HG03442 (cell line): ENCODE measurements at regions not wholly inside any gene's neighbourhood (a gene's known extent, or its start where the extent isn't known, plus 50 kb on each side); places are given as distances from the start of the nearest gene placed in this dataset.

ENCODE experiments used
- ATAC-seq: cut with Tn5 transposase; IDR thresholded peaks from one replicate; pipeline ENCODE4 v1.9.1; 2021; ENCODE audit warnings: mild to moderate bottlenecking, moderate library complexity; ENCODE audit not compliant: unreplicated experiment

DNA sequence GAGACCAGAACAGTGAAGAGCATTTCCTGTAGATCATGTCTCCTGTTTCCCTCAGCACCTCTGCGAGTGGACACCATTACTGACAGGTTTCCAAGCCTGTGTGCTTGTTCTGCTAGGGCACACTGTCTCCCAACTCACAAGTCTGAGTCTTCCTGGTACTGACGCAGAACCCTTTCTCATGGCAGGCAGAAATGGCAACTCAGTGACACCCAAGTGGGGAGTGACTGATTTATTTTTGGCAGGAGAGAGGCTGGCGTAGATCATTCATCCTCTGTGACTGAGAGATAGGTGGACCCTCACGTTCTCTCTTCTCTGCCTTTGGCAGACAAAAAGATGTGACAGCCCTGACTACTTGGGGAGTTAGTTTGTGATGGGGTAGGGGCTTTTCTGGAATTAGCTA is 183.4 kb downstream of the RFC3 start:
- no peak for ATAC-seq

DNA sequence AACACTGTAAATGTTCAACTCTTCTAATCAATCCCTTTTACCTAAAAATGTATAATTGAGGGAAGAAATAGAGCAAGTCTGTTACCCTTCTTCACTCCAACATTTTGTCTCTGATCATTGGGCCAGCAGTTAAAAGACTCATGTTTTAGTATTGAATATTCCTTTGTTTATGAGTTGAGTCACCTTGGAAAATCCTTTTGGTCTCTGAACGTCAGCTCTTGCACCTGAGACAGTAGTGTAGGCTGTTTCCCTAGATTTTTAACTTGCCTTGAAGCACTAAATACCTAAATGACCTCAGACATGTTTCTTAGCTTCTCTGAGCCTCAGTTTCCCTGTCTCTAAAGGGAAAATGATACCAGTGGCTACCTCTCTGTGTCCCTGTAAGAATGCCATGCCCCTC is 184.2 kb downstream of the RFC3 start:
- ATAC-seq, result no peak

DNA sequence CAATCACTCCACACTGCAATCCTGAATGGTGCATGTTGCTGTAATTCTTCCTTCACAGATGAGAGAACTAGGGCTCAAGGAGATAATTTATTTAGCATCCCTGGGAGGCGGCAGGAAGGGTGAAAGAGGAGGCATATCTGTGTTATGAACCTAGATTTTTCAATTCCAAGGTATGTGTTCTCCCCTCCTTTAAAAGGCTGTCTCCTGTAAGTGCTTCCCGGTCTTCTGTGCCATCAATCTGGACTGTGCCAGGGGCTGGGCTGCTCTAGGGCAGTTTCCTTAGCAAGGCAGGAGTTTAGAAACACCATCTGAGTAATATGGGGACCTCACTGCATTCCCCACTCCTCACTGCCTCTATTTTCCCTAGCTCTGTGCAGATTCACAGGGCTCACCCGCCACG is 185.0 kb downstream of the RFC3 start:
- ATAC-seq, result no peak

DNA sequence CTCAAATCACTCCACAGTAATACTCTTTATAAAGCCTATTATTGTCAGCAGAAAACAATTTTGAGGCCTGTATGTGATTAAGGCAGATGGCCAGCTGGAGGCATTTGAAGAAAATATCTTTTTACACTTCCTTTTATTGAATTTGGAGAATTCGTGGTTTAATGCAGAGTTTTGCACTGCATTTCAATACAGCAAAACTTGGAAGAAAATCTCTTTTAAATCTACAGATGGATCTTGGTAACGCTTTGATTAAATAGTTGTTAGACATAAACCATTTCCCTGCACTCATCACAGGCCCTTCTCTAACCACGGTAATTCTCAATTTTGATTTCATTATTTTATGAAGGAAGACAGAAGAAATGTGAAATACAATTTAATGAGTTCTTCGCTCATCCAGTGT is 185.7 kb downstream of the RFC3 start:
- ATAC-seq, result no peak

DNA sequence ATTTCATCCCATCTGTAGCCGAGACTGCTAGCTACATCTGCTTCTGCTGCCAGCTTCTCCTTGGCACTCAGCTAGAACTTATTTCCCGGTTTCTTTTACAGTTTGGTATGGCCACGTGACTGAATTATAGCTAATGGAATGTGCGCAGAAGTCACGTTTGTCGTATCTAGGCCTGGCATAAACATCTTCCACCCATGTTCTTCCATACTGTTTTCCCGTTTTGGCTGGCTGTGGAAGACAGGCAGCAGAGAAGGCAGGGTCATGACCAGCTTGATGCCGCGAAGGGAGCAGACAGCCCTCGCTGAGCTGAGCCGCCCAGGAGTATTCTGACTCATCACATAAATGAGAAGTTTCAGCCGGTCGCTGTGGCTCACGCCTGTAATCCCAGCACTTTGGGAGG is 186.7 kb downstream of the RFC3 start:
- no peak for ATAC-seq

DNA sequence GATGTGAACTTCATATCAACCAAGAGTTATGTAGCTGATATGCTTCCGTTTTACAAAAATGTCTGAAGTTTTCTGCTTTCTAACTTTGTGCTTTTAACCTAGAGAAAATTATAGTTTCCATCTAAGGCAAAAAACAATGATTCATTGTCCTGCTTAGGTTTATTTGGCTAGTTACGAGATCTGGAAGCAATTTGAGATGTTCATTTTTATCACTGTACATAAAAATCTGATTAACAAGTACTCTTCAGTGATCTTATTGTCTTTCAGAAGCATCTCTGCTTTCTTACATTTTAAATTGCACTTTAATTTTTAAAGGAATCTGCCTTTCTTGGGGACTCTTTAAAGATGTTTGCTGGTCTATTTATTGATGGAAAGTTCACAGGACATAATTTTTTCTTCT is 188.1 kb downstream of the RFC3 start:
- ATAC-seq, result no peak

DNA sequence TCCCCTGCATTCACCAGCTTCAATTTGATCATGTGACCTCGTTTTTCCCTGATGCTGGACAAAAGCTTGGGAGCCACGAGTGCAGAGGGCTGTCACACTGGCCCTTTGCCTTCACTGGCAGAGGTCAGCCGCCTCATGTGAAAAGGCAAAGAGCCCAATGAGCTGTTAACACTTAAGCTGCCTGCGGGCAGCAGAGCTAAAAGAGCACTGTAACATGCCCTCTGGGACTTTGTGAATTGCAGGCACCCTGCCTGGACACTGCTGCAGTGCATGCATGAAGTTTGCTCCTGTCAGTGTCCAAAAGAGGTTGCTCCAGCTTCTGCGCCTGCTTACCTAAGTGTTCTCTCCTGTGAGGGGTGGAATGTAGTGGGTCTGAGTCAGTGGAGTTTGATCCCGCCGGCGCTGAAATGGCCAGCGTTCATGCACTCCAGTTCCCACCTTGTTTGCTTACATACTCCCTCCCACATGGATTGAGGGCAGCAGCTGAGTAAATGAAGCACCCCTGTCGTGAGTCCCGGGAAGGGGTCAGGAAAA is 193.7 kb downstream of the RFC3 start:
- no peak for ATAC-seq

DNA sequence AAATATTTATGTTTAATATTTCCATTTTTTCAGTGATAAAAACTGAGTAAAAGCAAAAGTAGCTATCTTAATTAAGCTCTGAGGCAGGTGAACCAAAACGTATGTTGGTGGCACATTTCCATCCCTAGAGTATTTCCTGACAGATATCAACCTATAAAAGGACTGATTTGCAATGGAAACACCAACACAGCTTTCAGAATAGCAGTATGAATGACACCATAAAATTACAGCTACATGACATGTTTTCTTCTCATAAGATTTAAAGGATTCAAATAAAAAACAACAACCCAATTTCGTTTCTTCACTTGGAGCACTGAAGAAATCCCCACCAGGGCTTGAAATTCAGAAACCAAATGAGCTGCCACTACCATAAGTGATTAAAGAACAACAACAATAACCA is 194.4 kb downstream of the RFC3 start:
- ATAC-seq, result no peak

DNA sequence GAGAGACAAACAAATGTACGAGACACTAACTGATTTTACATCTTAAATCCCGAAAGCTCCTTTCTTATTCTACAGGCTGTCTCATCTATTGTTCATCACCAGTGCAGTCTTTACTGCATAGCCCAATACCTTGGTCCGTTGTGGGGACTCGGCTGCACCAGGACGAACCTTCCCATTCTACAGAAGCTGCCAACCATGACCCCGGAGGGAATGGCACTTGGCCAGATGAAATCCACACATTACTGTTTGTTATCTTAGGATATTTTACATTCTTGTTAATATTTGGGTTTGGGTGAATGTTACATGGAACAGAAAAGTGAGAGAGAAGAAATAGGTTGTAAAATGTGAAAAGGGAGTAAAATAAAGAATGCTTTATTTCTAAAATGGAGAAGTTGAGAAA is 195.1 kb downstream of the RFC3 start:
- no peak for ATAC-seq

DNA sequence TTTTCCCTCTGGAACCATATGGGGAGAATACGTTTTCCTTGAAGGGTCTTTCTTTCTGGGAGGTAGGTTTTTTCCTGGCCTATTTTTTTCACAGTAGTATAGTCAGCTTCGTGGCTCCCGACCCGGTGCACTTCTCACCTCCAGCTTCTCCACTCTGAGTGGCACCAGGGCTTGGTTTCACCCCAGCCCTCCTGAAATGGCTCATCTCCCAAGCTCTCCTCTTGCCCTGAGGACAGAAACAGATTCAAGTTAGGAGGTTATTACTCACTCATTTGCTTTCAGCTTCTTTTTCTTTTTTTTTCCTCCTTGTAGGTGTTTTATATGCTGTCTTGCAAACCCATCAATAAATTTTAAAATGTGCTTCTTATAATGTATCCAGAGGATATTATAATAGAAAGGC is 199.3 kb downstream of the RFC3 start:
- no peak for ATAC-seq

DNA sequence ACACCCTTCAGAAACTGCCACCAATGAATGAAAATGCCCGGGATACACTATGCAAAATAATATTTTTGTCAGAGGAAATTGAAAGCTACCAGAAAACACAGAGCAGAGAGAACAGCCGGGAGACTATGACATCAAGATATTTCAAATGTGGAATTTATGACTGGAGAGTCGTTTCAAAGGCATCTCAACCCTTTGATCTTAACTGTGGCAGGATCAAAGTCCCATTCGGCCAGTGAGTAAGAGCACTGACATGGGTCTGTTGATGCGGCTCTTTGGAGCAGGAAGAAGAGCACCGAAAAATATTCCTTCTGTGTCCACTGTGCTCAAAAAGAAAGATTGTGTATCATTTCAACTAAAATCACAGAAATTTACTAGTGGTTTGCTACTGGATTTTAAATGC is 201.9 kb downstream of the RFC3 start:
- no peak for ATAC-seq

DNA sequence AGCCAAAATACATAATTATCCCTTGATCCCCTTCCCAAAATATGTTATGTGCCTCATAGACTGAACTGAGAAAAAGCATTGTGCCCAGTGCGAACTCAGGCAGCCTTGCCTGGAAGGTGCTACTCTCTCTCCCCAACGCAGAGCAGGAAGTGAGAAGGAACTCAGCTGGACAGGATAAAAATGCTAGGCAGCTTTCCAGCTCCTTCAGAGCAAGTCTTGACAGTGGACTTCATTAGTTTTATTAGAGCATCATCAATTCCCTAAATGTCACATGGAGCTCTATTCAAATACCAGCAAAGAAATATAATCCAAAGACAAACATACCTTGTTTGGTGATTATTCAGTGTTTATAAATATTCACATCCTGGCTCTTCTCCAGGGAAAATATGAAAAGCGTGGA is 202.4 kb downstream of the RFC3 start:
- ATAC-seq, result no peak

DNA sequence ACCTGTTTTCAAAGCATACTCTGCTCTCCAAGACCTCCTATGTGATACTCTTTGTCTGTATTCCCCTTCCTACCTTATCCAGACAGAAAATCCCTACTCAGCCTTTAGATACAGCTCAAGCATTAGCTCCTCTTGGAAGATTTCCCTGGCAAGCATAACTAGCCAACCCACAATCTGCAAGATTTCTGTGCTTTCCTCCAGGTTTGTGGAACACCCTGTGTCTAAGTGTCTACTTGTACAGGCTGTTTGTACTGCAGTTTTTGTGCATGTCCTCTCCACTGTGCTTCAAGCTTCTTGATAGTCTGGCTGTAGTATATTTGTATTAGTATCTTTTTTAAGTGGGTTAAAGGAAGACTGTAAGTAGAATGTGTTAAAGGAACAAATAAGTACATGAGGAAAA is 203.7 kb downstream of the RFC3 start:
- no peak for ATAC-seq

DNA sequence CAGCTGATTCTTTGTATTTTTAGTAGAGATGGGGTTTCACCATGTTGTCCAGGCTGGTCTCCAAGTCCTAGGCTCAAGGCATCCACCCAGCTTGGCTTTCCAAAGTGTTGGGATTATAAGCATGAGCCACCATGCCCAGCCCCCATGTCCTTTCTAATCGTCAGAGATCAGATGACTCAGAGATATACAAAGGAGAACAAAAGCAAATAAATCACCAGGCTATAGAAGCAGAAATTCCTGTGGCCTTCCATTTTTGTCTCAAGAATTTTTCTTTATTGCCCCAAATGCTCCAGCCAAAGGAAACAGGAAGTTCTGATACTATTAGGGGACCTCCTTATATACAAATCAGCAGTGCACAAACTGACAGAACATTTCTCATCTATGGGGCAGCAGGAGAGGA is 207.8 kb downstream of the RFC3 start:
- no peak for ATAC-seq

DNA sequence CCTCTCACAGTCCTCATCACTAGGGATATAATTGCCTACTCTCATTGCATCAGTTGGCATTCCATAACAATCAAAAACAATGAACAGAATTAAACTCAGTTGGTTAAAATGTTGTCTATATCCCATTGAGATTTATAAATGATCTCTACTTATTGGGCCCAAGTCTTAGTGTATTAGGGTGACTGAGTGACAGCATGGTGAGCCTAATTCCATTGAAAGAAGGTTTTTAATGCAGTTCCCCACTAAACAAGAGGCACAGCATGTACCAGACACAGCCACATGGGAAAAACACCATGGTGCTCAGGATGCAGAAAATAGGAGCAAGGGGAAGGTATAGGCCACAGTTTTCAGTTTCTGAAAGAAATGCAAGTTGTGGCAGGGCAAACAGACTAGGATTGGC is 208.4 kb downstream of the RFC3 start:
- no peak for ATAC-seq

DNA sequence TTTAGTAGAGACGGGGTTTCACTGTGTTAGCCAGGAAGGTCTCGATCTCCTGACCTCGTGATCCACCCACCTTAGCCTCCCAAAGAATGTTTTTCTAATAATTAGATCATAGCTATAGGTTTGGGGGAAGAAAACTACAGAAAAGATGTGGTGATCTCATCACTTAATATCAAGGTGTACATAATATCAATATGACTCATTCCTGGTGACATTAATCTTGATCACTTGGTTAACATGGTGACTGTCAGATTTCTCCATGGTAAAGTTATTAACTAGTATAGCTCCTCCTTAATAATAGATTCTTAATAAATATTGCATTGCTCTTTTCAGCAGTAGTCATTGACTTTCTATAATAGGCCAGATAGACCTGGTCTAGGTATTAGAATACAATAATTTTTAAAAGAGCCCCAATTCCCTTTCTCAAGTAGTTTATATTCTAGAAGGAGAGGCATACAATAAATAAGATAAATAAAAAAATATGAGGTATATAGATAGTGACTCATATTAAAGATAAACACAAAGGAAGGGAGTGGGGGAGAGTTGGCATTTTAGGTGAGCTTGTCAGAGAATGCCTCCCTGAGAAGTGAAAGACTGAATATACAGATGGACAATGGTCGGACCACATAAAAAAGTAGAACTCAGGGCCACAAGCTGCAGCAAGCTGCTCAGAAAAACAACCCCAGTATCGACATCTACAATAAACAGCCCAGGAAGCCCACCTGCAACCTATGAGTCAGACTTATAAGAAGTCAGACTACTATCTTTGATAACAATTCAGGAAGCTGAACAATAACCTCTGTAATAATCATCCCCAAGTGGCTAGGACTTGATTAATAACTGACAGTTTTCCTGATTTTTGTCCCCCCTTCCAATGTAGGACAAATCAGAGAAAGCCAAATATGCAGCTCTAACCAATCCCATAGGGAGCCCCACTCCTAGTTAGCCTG is 210.8 kb downstream of the RFC3 start:
- ATAC-seq, result no peak

DNA sequence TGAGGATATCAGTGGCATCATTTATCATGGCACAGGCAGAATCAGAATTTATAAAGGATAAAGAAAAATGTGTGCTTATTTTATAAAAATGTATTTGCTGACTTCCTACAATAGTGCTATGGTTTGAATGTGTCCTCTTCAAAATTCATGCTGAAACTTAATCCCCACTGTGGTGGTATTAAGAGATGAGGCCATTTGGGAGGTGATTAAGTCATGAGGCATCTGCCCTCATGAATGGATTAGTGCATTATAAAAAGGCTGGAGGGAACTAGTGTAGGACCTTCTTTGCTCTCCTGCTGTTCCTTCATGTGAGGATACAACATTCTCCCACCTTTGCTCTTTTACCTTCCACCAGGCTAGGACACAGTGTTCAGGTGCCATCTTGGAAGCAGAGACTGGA is 212.8 kb downstream of the RFC3 start:
- no peak for ATAC-seq

DNA sequence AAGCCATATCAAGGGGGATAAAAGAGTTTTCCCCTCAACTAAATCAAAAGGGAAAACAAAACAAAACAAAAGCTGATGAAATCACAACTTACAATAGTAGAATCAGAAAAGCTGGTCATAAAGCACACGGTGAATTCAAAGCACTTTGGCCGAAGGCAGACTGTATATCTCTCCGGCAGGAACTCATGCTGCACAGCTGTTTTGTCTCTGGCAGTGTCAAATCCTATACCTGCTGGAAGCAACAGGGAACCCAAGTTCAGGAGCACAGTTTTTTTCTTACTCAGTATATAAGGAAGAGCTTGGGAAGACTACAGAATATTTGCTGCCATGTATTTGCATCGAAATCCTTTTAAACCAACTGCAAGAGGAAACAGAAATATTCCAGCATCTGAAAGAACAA is 213.7 kb downstream of the RFC3 start:
- no peak for ATAC-seq

DNA sequence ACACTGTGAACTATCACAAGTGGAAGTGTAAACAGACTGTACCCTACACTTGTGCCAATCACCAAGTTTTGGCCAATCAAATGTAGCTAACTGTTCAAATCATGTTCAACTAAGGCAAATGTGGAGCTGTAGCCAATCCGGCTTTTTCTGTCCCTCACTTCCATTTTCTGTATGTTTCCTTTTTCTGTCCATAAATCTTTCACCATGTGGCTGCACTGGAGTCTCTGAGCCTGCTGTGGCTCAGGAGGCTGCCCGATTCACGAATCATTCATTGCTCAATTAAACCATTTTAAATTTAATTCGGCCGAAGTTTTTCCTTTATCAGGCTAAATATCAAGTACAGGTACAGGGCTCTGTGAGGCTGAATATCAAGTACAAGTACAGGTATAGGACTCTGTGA is 216.5 kb downstream of the RFC3 start:
- no peak for ATAC-seq

DNA sequence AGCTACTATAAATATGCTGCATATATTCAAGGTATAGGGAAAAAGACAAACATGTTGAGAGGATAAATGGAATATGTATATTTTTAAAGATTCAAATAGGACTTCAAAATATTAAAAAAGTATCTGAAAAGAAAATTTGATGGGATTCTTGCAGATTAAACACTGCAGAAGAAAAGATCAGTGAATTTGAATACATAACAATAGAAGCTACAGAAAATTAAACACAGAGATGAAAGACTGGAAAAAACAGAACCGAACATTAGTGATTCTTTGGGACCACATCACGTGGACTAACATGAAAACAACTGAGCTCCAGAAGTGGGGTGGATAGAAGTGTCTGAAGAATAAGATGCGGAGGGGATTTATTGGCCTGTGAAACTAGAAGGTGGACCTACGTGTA is 217.2 kb downstream of the RFC3 start:
- ATAC-seq, result no peak

DNA sequence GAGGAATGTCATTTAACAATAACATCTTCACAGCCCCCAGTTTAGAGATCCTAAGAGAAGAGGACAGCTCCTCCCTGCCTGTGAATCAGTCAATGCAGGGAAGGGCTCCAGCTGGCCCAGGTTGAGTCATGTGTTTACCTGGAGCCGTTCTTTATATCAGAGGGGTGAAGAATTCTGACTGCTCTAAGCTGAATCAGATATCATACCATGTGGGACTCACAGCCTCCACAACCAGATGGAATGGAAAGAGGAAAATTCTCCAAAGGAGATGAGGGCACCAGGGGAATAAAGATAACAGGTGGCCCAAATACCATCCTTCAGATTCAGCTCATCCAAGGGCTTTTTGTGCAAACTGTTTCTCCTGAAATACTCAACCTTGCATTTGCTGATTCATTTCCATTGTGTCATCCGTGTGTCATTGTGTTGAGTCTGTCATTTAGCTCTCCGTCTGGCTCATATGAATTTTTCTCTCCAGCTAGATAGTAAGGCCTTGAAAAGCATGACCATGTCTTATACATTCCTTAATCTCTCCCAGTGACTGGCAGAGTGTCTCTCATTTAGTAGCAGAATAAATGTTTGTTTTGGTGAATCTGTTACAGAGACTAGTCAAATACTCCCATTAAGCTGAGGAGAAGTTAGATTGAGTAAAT is 217.9 kb downstream of the RFC3 start:
- no peak for ATAC-seq
